ENCODE measurements at regions not wholly inside any gene's neighbourhood (a gene's known extent, or its start where the extent isn't known, plus 50 kb on each side); places are given as distances from the start of the nearest gene placed in this dataset.

DNA sequence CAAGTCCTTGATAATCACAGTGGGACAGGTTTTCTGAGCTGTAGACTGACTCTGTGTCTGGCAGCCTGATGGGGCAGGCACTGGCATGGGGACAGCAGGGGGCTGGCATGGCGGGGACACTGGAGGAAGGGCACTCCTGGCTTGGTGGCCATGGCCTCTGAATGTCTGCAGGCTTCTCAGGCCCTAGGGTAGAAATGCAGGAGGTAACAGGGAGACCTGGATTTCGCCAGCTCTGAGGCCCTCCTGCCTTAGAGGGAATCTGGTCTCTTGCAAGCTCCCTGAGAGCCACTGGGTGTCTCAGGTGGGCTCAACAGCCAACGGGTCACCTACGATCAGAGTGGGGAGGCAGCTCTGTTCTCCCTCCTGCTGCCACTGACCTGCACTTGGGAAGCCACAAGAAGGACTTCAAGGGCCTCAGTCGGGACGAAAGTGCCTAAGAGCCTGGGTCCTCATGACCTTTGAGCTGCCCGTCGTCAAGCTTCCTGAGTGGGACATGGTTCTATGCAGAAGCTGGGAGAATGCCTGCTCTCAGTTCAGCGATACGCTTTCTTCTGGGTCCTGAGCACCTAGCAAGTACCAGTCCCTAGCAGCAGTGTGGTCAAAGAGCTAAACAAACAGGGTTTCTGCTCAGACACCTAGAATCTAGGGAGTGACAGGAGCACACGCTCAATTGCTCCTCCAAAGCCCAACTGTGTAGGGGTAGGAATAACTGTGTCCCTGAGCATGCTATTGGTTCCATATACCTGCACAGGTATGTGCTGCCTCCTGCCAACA is 569.0 kb downstream of the PTPRU start:
- H3K9me3 ChIP-seq: no peaks in the 10 kb centered on the region
- peaks cover 5% of the 10 kb centered on the region for H3K27me3 ChIP-seq
- intact Hi-C loops (cut with DNase I): no loop called here
- H3K27ac ChIP-seq: no peak overlapping the region
- 22 to 31% methylated on average over 8 to 9 of the region's 11 CpGs for WGBS, 2 donors
- peaks cover 5 to 14% of the 10 kb centered on the region in 2 donors for H3K4me1 ChIP-seq
- no peak overlapping the region for H3K4me3 ChIP-seq (replicated peaks in 1 of 3)
- DNase-seq: peak; percentile 56 to 64
- TF ChIP-seq POLR2A (IDR thresholded peaks at IDR 0.05): no peak
- TF ChIP-seq, protein P1, sequence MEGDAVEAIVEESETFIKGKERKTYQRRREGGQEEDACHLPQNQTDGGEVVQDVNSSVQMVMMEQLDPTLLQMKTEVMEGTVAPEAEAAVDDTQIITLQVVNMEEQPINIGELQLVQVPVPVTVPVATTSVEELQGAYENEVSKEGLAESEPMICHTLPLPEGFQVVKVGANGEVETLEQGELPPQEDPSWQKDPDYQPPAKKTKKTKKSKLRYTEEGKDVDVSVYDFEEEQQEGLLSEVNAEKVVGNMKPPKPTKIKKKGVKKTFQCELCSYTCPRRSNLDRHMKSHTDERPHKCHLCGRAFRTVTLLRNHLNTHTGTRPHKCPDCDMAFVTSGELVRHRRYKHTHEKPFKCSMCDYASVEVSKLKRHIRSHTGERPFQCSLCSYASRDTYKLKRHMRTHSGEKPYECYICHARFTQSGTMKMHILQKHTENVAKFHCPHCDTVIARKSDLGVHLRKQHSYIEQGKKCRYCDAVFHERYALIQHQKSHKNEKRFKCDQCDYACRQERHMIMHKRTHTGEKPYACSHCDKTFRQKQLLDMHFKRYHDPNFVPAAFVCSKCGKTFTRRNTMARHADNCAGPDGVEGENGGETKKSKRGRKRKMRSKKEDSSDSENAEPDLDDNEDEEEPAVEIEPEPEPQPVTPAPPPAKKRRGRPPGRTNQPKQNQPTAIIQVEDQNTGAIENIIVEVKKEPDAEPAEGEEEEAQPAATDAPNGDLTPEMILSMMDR (IDR thresholded peaks at IDR 0.05): no peak
- H3K36me3 ChIP-seq: no peaks in the 10 kb centered on the region

DNA sequence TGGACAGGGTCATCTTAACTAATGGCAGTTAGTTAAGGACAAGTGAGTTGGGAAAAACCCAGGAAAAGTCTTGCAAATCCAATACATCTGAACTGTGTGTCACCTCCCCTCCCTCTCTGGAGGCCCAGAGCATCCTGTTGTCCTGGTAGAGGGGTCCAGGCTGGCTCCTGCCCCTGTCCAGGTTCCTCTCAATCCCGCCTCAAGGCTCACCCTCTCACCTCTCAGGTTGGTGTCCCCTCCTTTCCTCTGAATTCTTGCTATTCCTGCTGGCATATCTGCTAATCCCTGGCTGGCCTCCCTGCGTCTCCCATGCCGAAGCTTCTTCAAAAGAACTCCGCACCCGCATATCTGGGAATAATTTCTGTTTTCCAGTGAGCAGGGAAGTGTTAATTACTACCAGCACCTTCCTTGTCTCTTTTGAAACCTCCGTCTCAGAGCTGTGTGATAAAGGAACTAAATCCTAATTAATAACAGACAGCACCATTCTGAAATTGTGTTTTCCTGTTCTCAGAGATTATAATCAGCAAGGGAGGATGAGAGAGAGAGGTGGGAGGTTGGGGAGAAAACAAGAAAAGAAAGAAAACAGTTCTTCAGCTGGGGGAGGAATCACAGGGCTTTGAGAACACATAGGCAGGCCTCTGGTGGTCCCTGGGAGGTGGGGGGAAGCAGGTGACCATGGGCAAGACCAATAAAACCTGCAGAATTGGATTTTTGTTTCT is 568.0 kb downstream of the PTPRU start:
- Histone ChIP-seq H3K36me3 (no peaks in the 10 kb centered on the region), H3K4me3 (replicated peaks in 1 of 3) (no peak overlapping the region), H3K4me1 (peaks cover 5 to 14% of the 10 kb centered on the region in 2 donors), H3K27ac (no peak overlapping the region), H3K9me3 (no peaks in the 10 kb centered on the region), H3K27me3 (peaks cover 5% of the 10 kb centered on the region)
- TF ChIP-seq POLR2A (IDR thresholded peaks at IDR 0.05): no peak
- TF ChIP-seq, protein P1 (IDR thresholded peaks at IDR 0.05): no peak
- WGBS, 2 donors: 51 to 57% methylated on average over 6 of the region's 6 CpGs
- DNase-seq: no peak
- intact Hi-C loops (cut with DNase I): no loop called here

DNA sequence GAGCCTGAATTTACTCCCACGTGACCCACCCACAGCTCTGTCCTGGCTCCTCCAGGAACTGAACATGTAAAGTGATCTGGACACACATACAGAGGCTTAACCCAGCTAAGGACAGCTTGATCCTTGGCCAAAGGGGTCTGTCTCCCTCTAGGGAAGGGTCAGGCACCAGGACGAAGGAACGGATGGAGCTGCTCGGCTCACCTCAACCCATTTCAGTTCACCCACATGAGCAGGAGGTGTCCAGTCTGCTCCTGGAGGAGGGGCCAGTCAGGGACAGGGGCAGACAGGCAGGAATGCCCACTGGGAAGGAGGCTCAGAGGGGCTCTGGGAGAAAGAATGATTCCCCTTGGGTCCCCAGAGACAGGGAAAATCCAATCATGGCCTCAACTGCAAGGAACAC is 567.2 kb downstream of the PTPRU start:
- TF ChIP-seq, protein P1 (IDR thresholded peaks at IDR 0.05): no peak
- no peak for TF ChIP-seq POLR2A (IDR thresholded peaks at IDR 0.05)
- peaks cover 5 to 14% of the 10 kb centered on the region in 2 donors for H3K4me1 ChIP-seq
- H3K4me3 ChIP-seq (replicated peaks in 1 of 3): no peak overlapping the region
- H3K27me3 ChIP-seq: peaks cover 5% of the 10 kb centered on the region
- H3K9me3 ChIP-seq: no peaks in the 10 kb centered on the region
- intact Hi-C loops (cut with DNase I): no loop called here
- 58 to 83% methylated on average over 1 to 4 of the region's 4 CpGs for WGBS, 2 donors
- H3K27ac ChIP-seq: no peak overlapping the region
- no peaks in the 10 kb centered on the region for H3K36me3 ChIP-seq
- DNase-seq: no peak

DNA sequence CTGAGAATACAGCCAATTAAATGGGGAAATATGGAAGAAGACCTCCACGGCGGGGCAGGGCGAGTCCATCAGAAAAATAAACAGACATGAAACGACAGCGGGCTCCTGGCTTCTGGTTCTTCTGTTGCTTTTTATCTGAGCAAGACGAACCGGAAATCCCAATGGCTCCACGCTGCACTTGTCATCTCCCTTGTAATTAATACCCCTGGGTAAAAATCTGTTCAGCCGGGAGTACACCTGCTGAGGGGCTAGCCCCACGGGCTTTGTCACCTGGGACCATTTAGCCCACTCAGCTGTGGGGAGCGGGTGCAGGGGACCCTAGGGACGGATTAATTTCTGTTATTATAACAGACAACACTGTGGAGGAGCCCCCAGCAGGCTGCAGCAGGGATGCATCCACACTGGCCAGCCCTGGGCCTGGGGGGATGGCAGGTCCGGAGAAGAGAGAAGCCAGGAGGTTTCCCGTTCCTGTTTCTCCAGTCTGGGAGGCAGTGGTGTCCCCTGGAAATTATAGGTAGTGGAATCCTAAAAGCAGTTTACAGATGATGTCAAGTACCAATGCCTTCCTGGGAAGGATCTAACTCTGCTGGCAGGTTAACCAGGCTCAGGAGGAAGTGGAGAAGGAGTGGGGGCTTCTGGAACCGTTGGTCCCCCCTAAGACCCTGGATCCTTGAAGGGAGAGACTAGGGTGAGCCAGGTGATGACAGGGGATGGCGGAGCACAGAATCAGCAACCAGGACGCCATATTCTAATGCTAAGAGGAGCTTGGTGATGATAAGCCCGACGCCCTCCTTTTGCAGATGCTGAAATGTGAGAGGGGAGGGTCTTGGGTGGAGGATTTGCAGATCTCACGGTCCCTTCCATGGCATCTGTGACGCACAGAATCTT is 566.1 kb downstream of the PTPRU start:
- intact Hi-C loops (cut with DNase I): no loop called here
- Histone ChIP-seq H3K9me3 (no peaks in the 10 kb centered on the region), H3K27me3 (peaks cover 5% of the 10 kb centered on the region), H3K36me3 (no peaks in the 10 kb centered on the region), H3K4me3 (replicated peaks in 1 of 3) (no peak overlapping the region), H3K4me1 (peaks cover 5 to 14% of the 10 kb centered on the region in 2 donors), H3K27ac (no peak overlapping the region)
- 54 to 60% methylated on average over 21 of the region's 21 CpGs for WGBS, 2 donors
- no peak for DNase-seq
- TF ChIP-seq POLR2A (IDR thresholded peaks at IDR 0.05): no peak
- TF ChIP-seq, protein P1 (IDR thresholded peaks at IDR 0.05): no peak

All from thyroid gland (tissue), 4 donors.